GM19467 (cell line): ENCODE measurements at regions not wholly inside any gene's neighbourhood (a gene's known extent, or its start where the extent isn't known, plus 50 kb on each side); places are given as distances from the start of the nearest gene placed in this dataset.

Source experiments
- ATAC-seq: cut with Tn5 transposase; IDR thresholded peaks from one replicate; pipeline ENCODE4 v1.9.1; 2021; ENCODE audit warnings: mild to moderate bottlenecking, moderate library complexity; ENCODE audit not compliant: unreplicated experiment

GRCh38 chr4:180394730-180395129 lies 1848.5 kb upstream of the TENM3 start:
- ATAC-seq, result no peak

- ATAC-seq, result no peak
These were observed 1844.6 kb upstream of the TENM3 start for GRCh38 chr4:180398564-180398963.

- ATAC-seq, result no peak
These were observed 1835.8 kb upstream of the TENM3 start for GRCh38 chr4:180407275-180407885.

DNA sequence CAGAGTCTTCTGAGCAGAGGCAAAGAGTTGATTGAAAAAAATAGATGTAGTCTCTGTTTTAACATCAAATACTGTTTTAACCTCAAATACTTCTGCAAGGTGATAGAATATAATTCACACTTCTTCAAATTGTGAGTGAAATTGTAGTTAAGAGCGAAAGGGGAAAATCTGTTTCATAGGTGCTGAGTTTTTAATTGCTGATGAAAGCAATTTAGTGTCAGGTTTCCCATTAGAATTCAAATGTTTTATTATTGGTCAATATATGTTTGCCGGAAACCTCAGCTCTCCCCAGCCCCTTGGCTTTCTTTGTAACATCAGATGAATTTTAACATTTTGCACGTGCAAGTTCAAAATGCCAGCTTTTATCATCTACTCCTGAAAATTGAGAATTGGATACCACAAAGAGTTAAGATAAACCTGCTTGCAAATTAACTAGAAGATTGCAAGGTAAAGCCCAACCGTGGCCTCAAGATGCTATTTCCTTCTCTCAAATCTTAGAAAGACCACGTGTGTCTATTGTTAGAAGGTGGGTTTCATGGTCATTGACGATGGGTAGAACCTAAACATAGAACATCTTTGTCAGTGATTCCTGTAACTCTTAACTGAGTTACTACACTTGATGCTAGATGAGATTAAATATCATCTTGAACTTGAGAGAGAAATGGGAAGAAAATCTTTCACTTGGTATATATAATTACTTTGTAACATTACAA lies 1824.2 kb upstream of the TENM3 start:
- ATAC-seq, result no peak

- peak; percentile 53 for ATAC-seq
These were observed 1820.1 kb upstream of the TENM3 start for GRCh38 chr4:180422989-180423711.

DNA sequence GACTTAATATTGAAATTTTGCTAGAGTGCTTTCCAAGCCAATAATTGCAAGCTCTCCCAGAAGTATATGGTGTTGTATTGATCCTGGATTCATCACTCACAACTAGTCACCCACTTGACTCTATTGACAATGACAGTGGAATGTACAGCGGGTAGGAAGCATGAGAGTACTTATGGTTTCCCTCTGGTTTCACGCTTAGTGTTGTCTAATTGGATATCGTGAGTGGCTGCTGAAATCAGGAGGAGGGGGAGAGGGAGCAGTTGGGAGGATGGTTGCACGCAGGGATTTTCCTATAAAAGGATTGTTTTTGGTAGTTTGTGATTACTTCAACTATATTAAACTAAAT lies 1819.5 kb upstream of the TENM3 start:
- peak; percentile 31 for ATAC-seq

DNA sequence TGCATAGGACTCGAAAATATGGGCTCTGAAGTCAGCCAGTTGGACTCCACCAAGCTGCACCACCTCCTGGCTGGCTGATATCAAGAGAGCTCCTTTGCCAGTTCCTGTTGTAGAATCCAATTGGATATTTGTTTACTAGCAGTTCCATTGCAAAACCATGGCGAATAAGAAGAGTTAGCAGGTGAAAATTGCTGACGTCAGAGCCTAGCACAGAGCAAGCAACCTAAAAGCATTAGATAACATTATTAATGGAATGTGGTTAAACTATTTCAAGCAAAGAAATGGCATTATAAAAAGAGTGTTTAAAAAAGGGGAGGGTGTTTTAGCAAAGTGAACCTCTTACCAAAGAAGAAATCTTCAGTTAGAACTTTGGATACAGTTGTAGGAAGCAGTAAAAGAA lies 1816.3 kb upstream of the TENM3 start:
- no peak for ATAC-seq

GRCh38 chr4:180430283-180430682 lies 1812.9 kb upstream of the TENM3 start:
- ATAC-seq, result no peak

DNA sequence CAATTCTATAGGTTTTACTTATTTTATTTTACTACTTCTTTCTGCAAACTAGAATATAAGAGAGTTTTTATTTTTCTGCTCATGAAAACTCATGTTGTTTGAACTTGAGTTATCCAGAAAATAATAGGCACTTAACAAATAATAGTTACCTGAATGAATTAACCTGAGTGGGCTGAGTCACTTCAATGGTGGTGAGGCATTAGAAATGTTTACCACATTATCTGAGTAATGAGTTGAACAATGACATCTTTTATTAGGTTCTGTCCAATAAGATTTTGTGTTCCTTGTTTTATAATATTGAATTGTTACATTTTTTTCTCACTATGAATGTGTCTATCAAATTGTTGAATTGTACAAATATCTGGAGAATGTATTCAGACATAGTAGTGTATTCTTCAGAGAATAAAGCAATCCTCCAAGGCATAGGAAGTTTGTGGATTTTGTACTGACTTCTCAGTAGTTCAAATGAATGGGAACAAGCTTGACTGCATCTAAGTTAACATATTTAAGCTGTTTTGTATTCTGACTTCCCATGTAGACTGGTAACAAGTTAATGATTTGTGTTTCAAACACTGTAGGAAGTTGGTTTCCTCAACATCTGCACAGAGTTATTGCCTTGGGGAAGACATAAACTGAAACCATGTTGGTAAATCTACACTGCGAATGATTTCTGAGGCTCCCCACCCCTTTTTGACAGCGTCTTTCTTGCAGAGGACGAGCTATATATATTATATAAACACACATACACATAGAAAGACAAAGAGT lies 1808.9 kb upstream of the TENM3 start:
- peak; percentile 93 for ATAC-seq

GRCh38 chr4:180436361-180436760 lies 1806.8 kb upstream of the TENM3 start:
- ATAC-seq, result no peak

DNA sequence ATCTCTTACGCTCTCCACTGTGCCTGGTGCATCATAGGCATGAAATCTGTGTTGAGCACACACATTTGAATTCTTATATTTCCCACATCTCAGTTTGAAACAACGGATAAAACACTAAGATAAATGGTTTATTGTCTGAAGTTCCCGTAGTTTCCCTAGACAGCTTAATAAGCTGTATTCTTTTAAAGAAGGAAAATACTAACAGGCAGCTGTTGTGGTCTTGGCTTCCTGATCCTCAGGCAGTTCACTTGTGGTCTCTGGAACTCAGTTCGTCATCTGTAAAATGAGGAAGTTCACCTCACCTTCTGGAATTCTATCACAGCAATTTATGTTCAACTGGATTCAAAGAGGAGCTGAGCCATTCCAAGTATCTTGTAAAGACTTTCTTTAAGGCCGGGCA lies 1805.6 kb upstream of the TENM3 start:
- ATAC-seq, result no peak

DNA sequence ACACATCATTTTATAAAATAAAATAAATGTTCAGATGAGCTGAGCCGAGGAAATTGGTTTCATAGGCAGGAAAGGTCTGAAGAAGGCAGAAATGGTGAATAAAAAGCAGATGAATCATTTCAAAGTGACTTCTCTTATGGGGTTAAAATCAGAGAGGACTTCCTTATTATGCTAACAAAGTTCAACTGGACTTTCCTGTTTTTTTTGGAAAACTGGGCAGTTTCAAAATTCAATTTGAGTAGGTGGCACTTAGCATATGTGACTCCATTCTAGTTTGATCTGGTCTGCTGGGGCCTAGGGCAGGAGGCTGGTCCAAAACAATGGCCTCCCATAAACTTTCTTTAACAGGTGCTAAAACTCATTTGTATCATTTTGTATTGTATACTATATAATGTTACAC lies 1794.9 kb upstream of the TENM3 start:
- ATAC-seq, result no peak

DNA sequence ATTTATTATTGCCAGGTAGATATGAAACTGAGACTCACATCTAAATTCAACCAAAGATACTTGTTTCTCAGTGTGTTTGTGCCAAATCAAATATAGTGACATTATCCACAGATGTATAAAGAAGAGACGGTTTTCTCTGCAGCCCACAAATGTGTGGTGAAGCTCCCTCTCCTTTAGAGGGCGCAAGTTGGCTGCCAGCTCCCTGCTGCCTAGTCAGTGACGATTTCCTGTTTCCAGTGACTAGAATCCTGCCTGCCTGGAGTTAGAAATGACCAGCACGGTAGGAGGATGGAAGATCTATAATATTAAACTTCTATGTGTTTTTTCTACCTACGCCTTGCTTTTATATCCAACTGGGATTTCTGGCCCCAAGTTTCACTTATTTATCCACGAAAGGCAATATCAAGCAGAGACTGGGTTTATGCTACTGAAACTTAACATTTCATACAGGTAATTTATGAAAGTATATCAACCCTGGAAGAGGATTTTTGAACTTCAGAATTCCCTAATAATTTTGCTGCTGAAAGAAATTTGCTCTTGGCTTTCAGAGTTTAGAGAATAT lies 1793.7 kb upstream of the TENM3 start:
- ATAC-seq, result peak; percentile 86

DNA sequence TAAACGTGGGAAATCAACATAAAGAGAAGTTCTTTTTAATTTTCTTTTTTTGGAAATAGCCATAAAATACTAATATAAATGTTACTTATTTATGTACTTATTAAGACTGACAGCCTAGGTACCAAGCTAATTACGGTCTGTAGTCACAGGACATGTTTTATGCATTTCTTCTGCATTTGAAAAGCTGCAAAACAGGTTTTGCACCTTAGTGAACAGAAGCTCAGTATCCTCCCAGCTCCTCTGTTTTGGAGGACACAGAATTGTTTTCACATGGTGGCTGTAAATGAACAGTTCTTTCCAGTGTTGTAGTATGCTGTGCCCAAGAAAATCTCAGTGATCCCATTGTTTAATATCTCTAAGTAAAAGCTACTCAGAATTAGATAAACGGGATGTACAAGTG lies 1788.0 kb upstream of the TENM3 start:
- no peak for ATAC-seq

DNA sequence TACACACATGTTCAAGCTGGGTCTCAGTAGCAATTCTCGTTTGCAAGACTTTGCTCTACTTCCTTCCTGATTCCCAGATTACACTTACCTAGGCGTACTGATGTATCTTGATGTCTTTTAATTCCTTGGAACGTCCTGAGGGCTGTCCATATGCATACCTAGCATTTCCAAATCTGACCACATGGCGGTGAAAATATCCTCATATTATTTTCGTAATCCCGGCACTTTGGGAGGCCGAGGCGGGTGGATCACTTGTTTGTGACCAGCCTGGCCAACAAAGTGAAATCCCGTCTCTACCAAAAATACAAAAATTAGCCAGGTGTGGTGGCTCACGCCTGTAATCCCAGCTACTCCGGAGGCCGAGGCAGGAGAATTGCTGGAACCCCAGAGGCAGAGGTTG lies 1786.3 kb upstream of the TENM3 start:
- no peak for ATAC-seq

GRCh38 chr4:180462116-180462515 lies 1781.1 kb upstream of the TENM3 start:
- no peak for ATAC-seq

GRCh38 chr4:180465364-180465763 lies 1777.8 kb upstream of the TENM3 start:
- no peak for ATAC-seq

GRCh38 chr4:180483036-180483435 lies 1760.2 kb upstream of the TENM3 start:
- ATAC-seq, result no peak

GRCh38 chr4:180485407-180485806 lies 1757.8 kb upstream of the TENM3 start:
- no peak for ATAC-seq

DNA sequence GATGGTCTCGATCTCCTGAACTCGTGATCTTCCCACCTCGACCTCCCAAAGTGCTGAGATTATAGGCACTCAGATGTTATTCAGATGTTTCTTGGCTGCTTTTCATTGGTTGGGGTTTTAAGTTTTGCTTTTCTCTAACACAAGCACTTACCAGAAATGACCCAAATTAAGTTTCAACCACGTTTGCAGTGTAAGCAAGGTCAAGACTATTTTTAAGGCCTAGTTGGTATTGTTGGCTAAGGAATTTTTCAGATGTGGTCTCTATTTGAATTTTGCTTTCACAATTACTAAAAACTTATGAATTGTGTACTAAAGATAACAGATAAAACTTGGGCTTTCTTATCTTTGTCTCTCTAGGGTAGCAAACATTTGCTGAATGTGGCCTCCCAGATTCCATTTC lies 1756.9 kb upstream of the TENM3 start:
- ATAC-seq, result no peak

GRCh38 chr4:180489787-180490186 lies 1753.4 kb upstream of the TENM3 start:
- ATAC-seq, result no peak
